ENCODE measurements at regions not wholly inside any gene's neighbourhood (a gene's known extent, or its start where the extent isn't known, plus 50 kb on each side); places are given as distances from the start of the nearest gene placed in this dataset.
A peak's percentile ranks its signal among the peaks of the same experiment; 100 is the strongest.

- H3K36me3 Mint-ChIP-seq = no peaks in the 10 kb centered on the region
- H3K4me3 Mint-ChIP-seq = peak overlapping the region; percentile 59
- peak overlapping the region; percentile 93 for H3K27ac Mint-ChIP-seq
- no peak for DNase-seq (ENCODE audit: extremely low spot score, unreplicated experiment)
- no peak for TF ChIP-seq CTCF (conservative IDR thresholded peaks at IDR 0.05)
- peaks cover 6% of the 10 kb centered on the region for H3K9me3 Mint-ChIP-seq
- no peaks in the 10 kb centered on the region for H3K4me1 Mint-ChIP-seq (ENCODE audit: unreplicated experiment)
- no peaks in the 10 kb centered on the region for H3K27me3 Mint-ChIP-seq
Measured at GRCh38 chr9:12094046-12094445, 599.1 kb upstream of the TYRP1 start.

GRCh38 chr9:12095931-12096330, 597.3 kb upstream of the TYRP1 start:
- peak overlapping the region; percentile 60 for H3K27ac Mint-ChIP-seq
- H3K27me3 Mint-ChIP-seq = no peaks in the 10 kb centered on the region
- H3K9me3 Mint-ChIP-seq = no peaks in the 10 kb centered on the region
- no peaks in the 10 kb centered on the region for H3K4me1 Mint-ChIP-seq (ENCODE audit: unreplicated experiment)
- DNase-seq (ENCODE audit: extremely low spot score, unreplicated experiment) = no peak
- no peak overlapping the region for H3K4me3 Mint-ChIP-seq
- H3K36me3 Mint-ChIP-seq = no peaks in the 10 kb centered on the region
- no peak for TF ChIP-seq CTCF (conservative IDR thresholded peaks at IDR 0.05)

GRCh38 chr9:12133416-12133815, 559.8 kb upstream of the TYRP1 start:
- Mint-ChIP-seq H3K36me3 (no peaks in the 10 kb centered on the region), H3K4me3 (no peak overlapping the region), H3K27me3 (no peaks in the 10 kb centered on the region), H3K27ac (no peak overlapping the region), H3K4me1 (ENCODE audit: unreplicated experiment) (no peaks in the 10 kb centered on the region), H3K9me3 (no peaks in the 10 kb centered on the region)
- DNase-seq (ENCODE audit: extremely low spot score, unreplicated experiment) = no peak
- no peak for TF ChIP-seq CTCF (conservative IDR thresholded peaks at IDR 0.05)

GRCh38 chr9:12141422-12141821, 551.8 kb upstream of the TYRP1 start:
- no peaks in the 10 kb centered on the region for H3K4me1 Mint-ChIP-seq (ENCODE audit: unreplicated experiment)
- H3K9me3 Mint-ChIP-seq = peaks cover 4% of the 10 kb centered on the region
- no peak for TF ChIP-seq CTCF (conservative IDR thresholded peaks at IDR 0.05)
- H3K36me3 Mint-ChIP-seq = peaks cover 3% of the 10 kb centered on the region
- H3K4me3 Mint-ChIP-seq = no peak overlapping the region
- H3K27ac Mint-ChIP-seq = no peak overlapping the region
- DNase-seq (ENCODE audit: extremely low spot score, unreplicated experiment) = no peak
- no peaks in the 10 kb centered on the region for H3K27me3 Mint-ChIP-seq

- H3K4me1 Mint-ChIP-seq (ENCODE audit: unreplicated experiment) = no peaks in the 10 kb centered on the region
- H3K4me3 Mint-ChIP-seq = no peak overlapping the region
- H3K27me3 Mint-ChIP-seq = no peaks in the 10 kb centered on the region
- TF ChIP-seq CTCF (conservative IDR thresholded peaks at IDR 0.05) = no peak
- DNase-seq (ENCODE audit: extremely low spot score, unreplicated experiment) = no peak
- no peak overlapping the region for H3K27ac Mint-ChIP-seq
- H3K9me3 Mint-ChIP-seq = no peaks in the 10 kb centered on the region
- H3K36me3 Mint-ChIP-seq = no peaks in the 10 kb centered on the region
Measured at GRCh38 chr9:12155401-12156134, 537.6 kb upstream of the TYRP1 start.

Measured in type B pancreatic cell (in vitro differentiated cells).